Bronchial epithelial cell (primary cell): ENCODE measurements at regions not wholly inside any gene's neighbourhood (a gene's known extent, or its start where the extent isn't known, plus 50 kb on each side); places are given as distances from the start of the nearest gene placed in this dataset.

Experiments used
- DNase-seq: peaks from one replicate; pipeline ENCODE4 v3.0.0-alpha.2; 2010; ENCODE audit warnings: low read depth
- FAIRE-seq: peaks from 2 replicates; lab custom pipeline; 2011; peaks lifted over from hg19 to GRCh38; lab: Jason Lieb, UNC
- H3K27me3 ChIP-seq: 2 replicates; pipeline ENCODE4 v1.5.1; 2011; ENCODE audit warnings: low read length; ENCODE audit not compliant: control insufficient read depth, insufficient read depth
- H3K36me3 ChIP-seq: 2 replicates; pipeline ENCODE4 v1.5.1; 2011; ENCODE audit warnings: low read length; ENCODE audit not compliant: control insufficient read depth, insufficient read depth
- H3K4me3 ChIP-seq: 2 replicates; pipeline ENCODE4 v1.5.1; 2011; ENCODE audit warnings: mild to moderate bottlenecking, low read depth, low read length, control low read depth
- TF ChIP-seq, protein P1 (sequence below): IDR thresholded peaks from 2 replicates; pipeline ENCODE4 v1.5.1; 2011; ENCODE audit warnings: mild to moderate bottlenecking, moderate library complexity, low read length, control low read depth, inconsistent platforms; ENCODE audit not compliant: insufficient read depth, severe bottlenecking

DNA sequence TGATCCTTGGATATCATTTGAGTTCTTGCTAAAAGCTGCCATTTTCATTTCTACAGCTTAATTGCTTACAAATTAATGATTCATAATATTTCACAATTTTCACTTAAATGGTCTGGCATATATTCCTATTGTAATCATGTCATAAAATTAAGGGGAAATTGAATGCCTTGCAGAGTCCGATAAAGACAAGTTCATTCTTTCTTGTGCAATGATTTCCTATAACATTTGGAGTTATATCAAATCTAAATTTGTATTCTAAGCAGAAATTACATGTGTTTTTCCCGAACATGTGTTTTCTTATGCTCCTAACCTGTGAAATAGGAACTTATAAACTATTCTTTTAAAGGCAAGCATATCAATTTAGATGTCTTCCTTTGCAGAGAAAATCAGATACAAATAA, 118.3 kb upstream of the CYYR1 start:
- DNase-seq (no peak), FAIRE-seq (no peak)
- H3K36me3 ChIP-seq = no peaks in the 10 kb centered on the region
- H3K4me3 ChIP-seq = no peak overlapping the region
- TF ChIP-seq, protein P1, sequence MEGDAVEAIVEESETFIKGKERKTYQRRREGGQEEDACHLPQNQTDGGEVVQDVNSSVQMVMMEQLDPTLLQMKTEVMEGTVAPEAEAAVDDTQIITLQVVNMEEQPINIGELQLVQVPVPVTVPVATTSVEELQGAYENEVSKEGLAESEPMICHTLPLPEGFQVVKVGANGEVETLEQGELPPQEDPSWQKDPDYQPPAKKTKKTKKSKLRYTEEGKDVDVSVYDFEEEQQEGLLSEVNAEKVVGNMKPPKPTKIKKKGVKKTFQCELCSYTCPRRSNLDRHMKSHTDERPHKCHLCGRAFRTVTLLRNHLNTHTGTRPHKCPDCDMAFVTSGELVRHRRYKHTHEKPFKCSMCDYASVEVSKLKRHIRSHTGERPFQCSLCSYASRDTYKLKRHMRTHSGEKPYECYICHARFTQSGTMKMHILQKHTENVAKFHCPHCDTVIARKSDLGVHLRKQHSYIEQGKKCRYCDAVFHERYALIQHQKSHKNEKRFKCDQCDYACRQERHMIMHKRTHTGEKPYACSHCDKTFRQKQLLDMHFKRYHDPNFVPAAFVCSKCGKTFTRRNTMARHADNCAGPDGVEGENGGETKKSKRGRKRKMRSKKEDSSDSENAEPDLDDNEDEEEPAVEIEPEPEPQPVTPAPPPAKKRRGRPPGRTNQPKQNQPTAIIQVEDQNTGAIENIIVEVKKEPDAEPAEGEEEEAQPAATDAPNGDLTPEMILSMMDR = no peak
- no peaks in the 10 kb centered on the region for H3K27me3 ChIP-seq

DNA sequence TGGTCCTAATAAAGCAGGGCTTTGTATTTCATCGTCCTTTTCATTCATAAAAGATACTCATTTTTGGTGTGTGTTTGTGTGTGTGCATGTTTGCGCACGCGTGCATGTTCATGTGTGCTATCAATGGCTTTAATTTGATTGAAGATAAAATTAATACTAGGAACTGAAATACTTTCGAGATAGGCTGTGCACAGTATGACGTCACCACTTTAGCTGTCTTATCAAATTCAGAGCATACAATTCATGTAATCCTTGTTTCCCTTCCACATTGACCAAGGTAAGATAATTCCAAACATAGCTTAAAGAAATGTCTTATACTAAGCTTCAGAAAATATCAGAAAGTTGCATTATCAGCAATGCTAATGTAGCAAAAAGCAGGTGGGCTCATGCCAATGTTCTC, 113.6 kb upstream of the CYYR1 start:
- Histone ChIP-seq H3K36me3 (no peaks in the 10 kb centered on the region), H3K27me3 (no peaks in the 10 kb centered on the region), H3K4me3 (no peak overlapping the region)
- TF ChIP-seq, protein P1 = no peak
- DNase-seq (no peak), FAIRE-seq (no peak)

DNA sequence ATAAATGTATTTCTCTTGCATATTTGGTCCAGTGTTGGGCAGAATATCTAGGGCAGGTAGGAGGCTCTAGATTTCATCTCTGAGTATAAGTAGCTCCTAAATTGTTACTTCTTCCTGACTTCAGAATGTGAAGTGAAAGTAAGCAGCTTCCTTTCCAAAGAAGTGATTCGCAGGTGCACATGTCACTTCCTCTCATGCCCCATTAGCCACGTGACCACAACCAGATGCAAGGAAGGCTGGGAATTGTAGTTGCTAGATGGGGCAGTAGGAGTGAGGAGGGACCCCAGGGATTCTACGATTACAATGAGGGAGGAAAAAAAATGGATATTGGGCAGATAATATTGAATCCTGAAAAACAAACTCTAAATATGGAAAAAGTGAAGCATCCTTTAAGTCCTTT, 113.2 kb upstream of the CYYR1 start:
- TF ChIP-seq, protein P1 = no peak
- DNase-seq = peak; percentile 70
- no peak for FAIRE-seq
- no peaks in the 10 kb centered on the region for H3K36me3 ChIP-seq
- no peak overlapping the region for H3K4me3 ChIP-seq
- H3K27me3 ChIP-seq = no peaks in the 10 kb centered on the region

- FAIRE-seq (no peak), DNase-seq (peak; percentile 92)
- no peaks in the 10 kb centered on the region for H3K27me3 ChIP-seq
- TF ChIP-seq, protein P1 = no peak
- no peaks in the 10 kb centered on the region for H3K36me3 ChIP-seq
- H3K4me3 ChIP-seq = no peak overlapping the region
Observed at GRCh38 chr21:26684889-26685288, 111.8 kb upstream of the CYYR1 start.

- no peaks in the 10 kb centered on the region for H3K36me3 ChIP-seq
- TF ChIP-seq, protein P1 = no peak
- H3K4me3 ChIP-seq = no peak overlapping the region
- H3K27me3 ChIP-seq = no peaks in the 10 kb centered on the region
- DNase-seq (peak; percentile 61), FAIRE-seq (no peak)
Observed at GRCh38 chr21:26683996-26684395, 110.9 kb upstream of the CYYR1 start.

DNA sequence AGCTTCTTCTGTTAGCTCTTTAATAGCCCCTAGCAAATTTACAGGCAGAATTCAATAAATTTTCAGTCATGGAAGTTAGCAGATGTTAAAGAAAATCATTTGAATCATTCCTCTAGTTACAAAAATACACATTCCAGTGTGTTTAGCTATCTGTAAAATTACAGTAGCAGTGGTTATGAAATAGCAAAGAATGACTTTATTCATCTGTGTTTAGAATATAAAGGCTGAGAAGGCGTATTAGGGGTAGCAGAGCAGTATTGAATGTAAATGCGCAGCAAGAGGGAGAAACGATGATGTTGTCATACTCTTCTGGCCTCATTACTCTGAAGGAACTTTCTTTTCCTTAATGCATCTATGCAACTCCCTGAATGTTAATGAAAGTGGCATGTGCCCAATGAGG, 106.2 kb upstream of the CYYR1 start:
- no peak for DNase-seq
- Histone ChIP-seq H3K27me3 (no peaks in the 10 kb centered on the region), H3K4me3 (no peak overlapping the region), H3K36me3 (no peaks in the 10 kb centered on the region)
- no peak for FAIRE-seq
- TF ChIP-seq, protein P1 = no peak
